Esophagus muscularis mucosa (tissue), 3 donors: ENCODE measurements at regions not wholly inside any gene's neighbourhood (a gene's known extent, or its start where the extent isn't known, plus 50 kb on each side); places are given as distances from the start of the nearest gene placed in this dataset.

Experiments used
- CTCF ChIP-seq, 3 experiments: fragments of 200-600 bp in 2 of 3; fragments of 450-650 bp in 1 of 3; sonication (generic) in 2 of 3; IDR thresholded peaks; one replicate each; pipeline ENCODE4 v1.5.1; 2017 to 2019; ENCODE audit warnings: antibody characterized with exemption in 3 of 3, mild to moderate bottlenecking in 2 of 3, moderate library complexity in 1 of 3
- POLR2A ChIP-seq: fragments of 450-650 bp; IDR thresholded peaks from one replicate; pipeline ENCODE4 v1.6.1; 2017; ENCODE audit warnings: antibody characterized with exemption, moderate library complexity, mild to moderate bottlenecking, low read depth
- POLR2AphosphoS5 ChIP-seq, 2 donors: sonication (generic); formaldehyde crosslinking; IDR thresholded peaks; one replicate each; pipeline ENCODE4 v1.6.1; 2017; ENCODE audit warnings: antibody characterized with exemption in 2 of 2

DNA sequence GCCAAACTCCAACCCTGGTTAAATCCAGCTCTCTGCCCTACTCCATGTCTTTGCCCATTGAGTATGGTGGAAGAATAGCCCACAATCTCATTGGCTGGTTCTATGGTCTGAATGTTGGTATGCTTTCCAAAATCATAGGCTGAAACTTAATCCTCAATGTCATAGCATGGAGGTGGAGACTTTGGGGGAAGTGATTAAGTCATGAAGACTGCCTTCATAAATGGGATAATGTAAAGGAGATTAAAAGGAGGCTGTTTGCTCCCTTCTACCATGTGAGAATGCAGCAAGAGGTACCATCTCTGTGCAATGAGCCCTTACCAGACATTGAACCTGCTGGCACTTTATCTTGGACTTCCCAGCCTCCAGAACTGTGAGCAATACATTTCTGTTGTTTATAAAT is 54.4 kb upstream of the FDX1 start:
- TF ChIP-seq CTCF (IDR thresholded peaks at IDR 0.05) (no peak), POLR2AphosphoS5 (IDR thresholded peaks at IDR 0.05) (no peak), POLR2A (no peak)
